Mesothelial cell of epicardium (in vitro differentiated cells): ENCODE measurements at regions not wholly inside any gene's neighbourhood (a gene's known extent, or its start where the extent isn't known, plus 50 kb on each side); places are given as distances from the start of the nearest gene placed in this dataset.

Source experiments
- DNase-seq, 2 experiments: peaks; one replicate each; pipeline ENCODE4 v3.0.0; 2021; ENCODE audit warnings: low spot score in 2 of 2; ENCODE audit not compliant: unreplicated experiment in 2 of 2
- H3K27ac Mint-ChIP-seq: 2 replicates; pipeline ENCODE4 v1.8.0; 2021; ENCODE audit warnings: mixed read lengths
- H3K27me3 Mint-ChIP-seq: 2 replicates; pipeline ENCODE4 v1.8.0; 2021; ENCODE audit warnings: low read depth, mixed read lengths
- H3K36me3 Mint-ChIP-seq: 2 replicates; pipeline ENCODE4 v1.8.0; 2021; ENCODE audit warnings: mixed read lengths
- H3K4me1 Mint-ChIP-seq: 2 replicates; pipeline ENCODE4 v1.8.0; 2021; ENCODE audit warnings: mixed read lengths
- H3K4me3 Mint-ChIP-seq: 2 replicates; pipeline ENCODE4 v1.8.0; 2021; ENCODE audit warnings: mild to moderate bottlenecking, moderate library complexity, mixed read lengths
- H3K9me3 Mint-ChIP-seq: 2 replicates; pipeline ENCODE4 v1.8.0; 2021; ENCODE audit warnings: mixed read lengths
- CTCF ChIP-seq: fragments of 200-600 bp; sonication (generic); IDR thresholded peaks from one replicate; pipeline ENCODE4 v1.5.0; 2021; ENCODE audit warnings: antibody characterized with exemption; ENCODE audit not compliant: unreplicated experiment

- no peak for DNase-seq
- peaks cover 8% of the 10 kb centered on the region for H3K9me3 Mint-ChIP-seq
- H3K36me3 Mint-ChIP-seq, result peaks cover 2% of the 10 kb centered on the region
- no peaks in the 10 kb centered on the region for H3K27me3 Mint-ChIP-seq
- no peak for TF ChIP-seq CTCF
- peaks cover 2% of the 10 kb centered on the region for H3K4me1 Mint-ChIP-seq
- H3K4me3 Mint-ChIP-seq, result no peak overlapping the region
- no peak overlapping the region for H3K27ac Mint-ChIP-seq
Observed at GRCh38 chr6:120675886-120676285, 658.4 kb downstream of the TBC1D32 start.

DNA sequence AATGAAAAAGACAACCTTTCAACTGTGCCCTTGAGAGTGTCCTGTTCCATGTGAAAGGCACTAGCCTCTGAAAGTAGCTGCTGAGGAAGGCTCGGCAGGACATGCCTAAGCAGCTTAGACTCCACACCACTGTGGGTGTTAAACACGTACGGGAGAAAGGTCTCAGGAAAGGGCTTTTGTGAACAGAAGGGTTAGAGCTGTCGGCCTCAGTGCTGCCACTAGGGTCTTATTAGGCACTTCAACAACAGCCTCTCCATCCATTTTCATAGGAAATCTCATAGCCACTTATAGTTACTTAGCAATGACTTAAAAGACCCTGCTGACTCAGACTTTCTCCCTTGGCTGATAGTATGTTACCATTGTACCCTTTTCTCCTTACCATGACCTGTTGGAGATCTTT is 662.8 kb downstream of the TBC1D32 start:
- no peak for TF ChIP-seq CTCF
- no peak overlapping the region for H3K27ac Mint-ChIP-seq
- H3K4me3 Mint-ChIP-seq, result no peak overlapping the region
- H3K9me3 Mint-ChIP-seq, result peaks cover 20% of the 10 kb centered on the region
- H3K4me1 Mint-ChIP-seq, result no peaks in the 10 kb centered on the region
- H3K27me3 Mint-ChIP-seq, result no peaks in the 10 kb centered on the region
- no peaks in the 10 kb centered on the region for H3K36me3 Mint-ChIP-seq
- DNase-seq, result no peak

GRCh38 chr6:120652506-120652905 is 681.8 kb downstream of the TBC1D32 start:
- no peak for TF ChIP-seq CTCF
- no peaks in the 10 kb centered on the region for H3K4me1 Mint-ChIP-seq
- H3K36me3 Mint-ChIP-seq, result no peaks in the 10 kb centered on the region
- H3K27ac Mint-ChIP-seq, result no peak overlapping the region
- no peaks in the 10 kb centered on the region for H3K27me3 Mint-ChIP-seq
- H3K4me3 Mint-ChIP-seq, result no peak overlapping the region
- peaks cover 10% of the 10 kb centered on the region for H3K9me3 Mint-ChIP-seq
- no peak for DNase-seq

DNA sequence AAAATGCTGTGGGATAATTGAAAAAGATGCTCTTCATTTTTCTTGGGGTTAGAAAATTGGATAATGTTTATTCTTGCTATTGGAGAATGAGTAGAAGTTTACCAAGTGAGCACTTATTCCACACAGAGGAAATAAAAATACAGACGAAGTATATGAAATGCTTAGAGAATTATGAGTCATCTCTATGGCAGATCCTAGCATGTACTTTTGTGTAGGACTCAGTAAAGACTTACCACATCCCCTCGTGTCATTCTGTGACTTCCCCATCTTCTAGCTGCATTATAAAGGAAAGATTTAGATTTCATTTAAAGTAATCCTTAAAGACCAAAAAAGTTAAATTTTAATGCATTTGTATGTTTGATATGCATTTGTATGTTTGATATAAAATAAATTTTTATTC is 685.6 kb downstream of the TBC1D32 start:
- H3K9me3 Mint-ChIP-seq, result peaks cover 10% of the 10 kb centered on the region
- H3K27me3 Mint-ChIP-seq, result no peaks in the 10 kb centered on the region
- no peak for TF ChIP-seq CTCF
- no peaks in the 10 kb centered on the region for H3K36me3 Mint-ChIP-seq
- no peak overlapping the region for H3K27ac Mint-ChIP-seq
- no peaks in the 10 kb centered on the region for H3K4me1 Mint-ChIP-seq
- H3K4me3 Mint-ChIP-seq, result no peak overlapping the region
- DNase-seq, result no peak

DNA sequence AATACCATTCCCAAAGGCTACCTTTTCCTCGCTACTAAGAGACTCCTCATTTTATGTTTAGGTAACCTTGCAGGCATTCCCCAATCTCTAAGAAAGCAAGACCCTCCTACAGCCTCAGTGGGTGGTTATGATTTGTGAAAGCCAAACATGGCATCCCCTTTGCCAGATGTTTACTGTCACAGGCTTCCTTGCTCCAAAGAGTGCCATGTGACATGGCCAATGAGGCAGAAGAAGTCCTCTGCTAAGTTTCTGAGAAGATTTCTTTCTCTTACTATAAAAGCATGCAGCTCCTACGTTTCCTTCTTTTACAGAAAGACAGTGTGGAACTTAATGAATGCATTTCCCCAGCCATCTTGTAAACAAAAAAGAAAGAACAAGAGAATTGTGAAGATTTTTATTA is 688.2 kb downstream of the TBC1D32 start:
- Mint-ChIP-seq H3K4me3 (no peak overlapping the region), H3K4me1 (no peaks in the 10 kb centered on the region), H3K9me3 (peaks cover 10% of the 10 kb centered on the region), H3K36me3 (no peaks in the 10 kb centered on the region), H3K27ac (no peak overlapping the region), H3K27me3 (no peaks in the 10 kb centered on the region)
- no peak for TF ChIP-seq CTCF
- DNase-seq, result no peak

- no peaks in the 10 kb centered on the region for H3K36me3 Mint-ChIP-seq
Observed at GRCh38 chr6:120632975-120633374, 701.3 kb downstream of the TBC1D32 start.

More at GRCh38 chr6:120632975-120633374, 701.3 kb downstream of the TBC1D32 start:
- Mint-ChIP-seq H3K9me3 (peaks cover 6% of the 10 kb centered on the region), H3K27me3 (no peaks in the 10 kb centered on the region), H3K27ac (no peak overlapping the region), H3K4me1 (no peaks in the 10 kb centered on the region), H3K4me3 (no peak overlapping the region)
- DNase-seq, result no peak
- TF ChIP-seq CTCF, result no peak
